GM19099 (cell line): ENCODE measurements at regions not wholly inside any gene's neighbourhood (a gene's known extent, or its start where the extent isn't known, plus 50 kb on each side); places are given as distances from the start of the nearest gene placed in this dataset.

ENCODE experiments used
- POLR2A ChIP-seq: IDR thresholded peaks from 3 replicates; pipeline ENCODE4 v1.6.1; 2011; ENCODE audit warnings: low read depth; ENCODE audit not compliant: insufficient read length; ENCODE audit errors: extremely low read depth

GRCh38 chrX:6693051-6693450 is 158.1 kb upstream of the VCX3A start:
- no peak for TF ChIP-seq POLR2A

GRCh38 chrX:6685489-6685888 is 150.6 kb upstream of the VCX3A start:
- no peak for TF ChIP-seq POLR2A

GRCh38 chrX:6683353-6683752 is 148.4 kb upstream of the VCX3A start:
- no peak for TF ChIP-seq POLR2A

- TF ChIP-seq POLR2A, result no peak
Measured at GRCh38 chrX:6681521-6682145, 146.7 kb upstream of the VCX3A start.

- no peak for TF ChIP-seq POLR2A
Measured at GRCh38 chrX:6679988-6680387, 145.1 kb upstream of the VCX3A start.

- TF ChIP-seq POLR2A, result no peak
Measured at GRCh38 chrX:6679550-6679949, 144.6 kb upstream of the VCX3A start.

GRCh38 chrX:6678313-6678712 is 143.4 kb upstream of the VCX3A start:
- TF ChIP-seq POLR2A, result no peak

- TF ChIP-seq POLR2A, result no peak
Measured at GRCh38 chrX:6674734-6675133, 139.8 kb upstream of the VCX3A start.

- no peak for TF ChIP-seq POLR2A
Measured at GRCh38 chrX:6667048-6667768, 132.3 kb upstream of the VCX3A start.

- TF ChIP-seq POLR2A, result no peak
Measured at GRCh38 chrX:6666624-6667023, 131.7 kb upstream of the VCX3A start.

GRCh38 chrX:6661736-6662135 is 126.8 kb upstream of the VCX3A start:
- TF ChIP-seq POLR2A, result no peak

- TF ChIP-seq POLR2A, result no peak
Measured at GRCh38 chrX:6660567-6661264, 125.8 kb upstream of the VCX3A start.

- no peak for TF ChIP-seq POLR2A
Measured at GRCh38 chrX:6645216-6645615, 110.3 kb upstream of the VCX3A start.

- TF ChIP-seq POLR2A, result no peak
Measured at GRCh38 chrX:6644411-6644810, 109.5 kb upstream of the VCX3A start.

GRCh38 chrX:6640727-6641126 is 105.8 kb upstream of the VCX3A start:
- TF ChIP-seq POLR2A, result no peak

- no peak for TF ChIP-seq POLR2A
Measured at GRCh38 chrX:6614506-6614905, 79.6 kb upstream of the VCX3A start.
